PC-3 (cell line): ENCODE measurements at regions not wholly inside any gene's neighbourhood (a gene's known extent, or its start where the extent isn't known, plus 50 kb on each side); places are given as distances from the start of the nearest gene placed in this dataset.

Source experiments
- EZH2 ChIP-seq: fragments of 300-600 bp; sonication (generic); IDR thresholded peaks from one replicate; pipeline ENCODE4 v1.6.1; 2017; ENCODE audit warnings: antibody characterized with exemption, mild to moderate bottlenecking, low read length; ENCODE audit not compliant: unreplicated experiment
- EZH2phosphoT487 ChIP-seq: fragments of 300-600 bp; sonication (generic); IDR thresholded peaks from 2 replicates; pipeline ENCODE4 v1.6.1; 2018; ENCODE audit warnings: mild to moderate bottlenecking, antibody characterized with exemption, low read length, borderline replicate concordance
- TF ChIP-seq, protein P1 (sequence below): fragments of 300-600 bp; sonication (generic); conservative IDR thresholded peaks from 2 replicates; pipeline ENCODE4 v1.5.1; 2017; ENCODE audit warnings: antibody characterized with exemption, low read depth, mild to moderate bottlenecking, low read length

DNA sequence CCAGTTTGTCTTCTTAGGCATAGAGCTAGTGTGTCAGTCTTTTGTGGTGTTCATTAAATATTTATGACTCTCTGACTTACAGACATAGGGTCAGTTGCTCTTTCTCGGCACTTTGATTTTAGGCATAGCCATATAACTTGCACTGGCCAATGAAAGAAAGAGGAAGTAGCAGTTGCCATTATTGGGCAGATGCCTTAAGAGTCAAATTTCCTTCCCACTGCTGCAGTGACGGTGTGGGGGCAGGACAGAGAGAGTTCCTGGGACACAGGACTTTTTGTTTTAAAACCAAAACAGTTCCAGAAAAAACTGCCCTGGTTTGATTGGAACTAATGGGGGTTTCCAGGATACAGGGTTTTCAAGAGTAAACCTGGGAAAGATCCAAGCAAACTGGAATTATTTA is 60.2 kb upstream of the PHF14 start:
- TF ChIP-seq, protein P1, sequence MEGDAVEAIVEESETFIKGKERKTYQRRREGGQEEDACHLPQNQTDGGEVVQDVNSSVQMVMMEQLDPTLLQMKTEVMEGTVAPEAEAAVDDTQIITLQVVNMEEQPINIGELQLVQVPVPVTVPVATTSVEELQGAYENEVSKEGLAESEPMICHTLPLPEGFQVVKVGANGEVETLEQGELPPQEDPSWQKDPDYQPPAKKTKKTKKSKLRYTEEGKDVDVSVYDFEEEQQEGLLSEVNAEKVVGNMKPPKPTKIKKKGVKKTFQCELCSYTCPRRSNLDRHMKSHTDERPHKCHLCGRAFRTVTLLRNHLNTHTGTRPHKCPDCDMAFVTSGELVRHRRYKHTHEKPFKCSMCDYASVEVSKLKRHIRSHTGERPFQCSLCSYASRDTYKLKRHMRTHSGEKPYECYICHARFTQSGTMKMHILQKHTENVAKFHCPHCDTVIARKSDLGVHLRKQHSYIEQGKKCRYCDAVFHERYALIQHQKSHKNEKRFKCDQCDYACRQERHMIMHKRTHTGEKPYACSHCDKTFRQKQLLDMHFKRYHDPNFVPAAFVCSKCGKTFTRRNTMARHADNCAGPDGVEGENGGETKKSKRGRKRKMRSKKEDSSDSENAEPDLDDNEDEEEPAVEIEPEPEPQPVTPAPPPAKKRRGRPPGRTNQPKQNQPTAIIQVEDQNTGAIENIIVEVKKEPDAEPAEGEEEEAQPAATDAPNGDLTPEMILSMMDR, result no peak
- TF ChIP-seq EZH2phosphoT487 (no peak), EZH2 (no peak)
